GM23338 (cell line): ENCODE measurements at regions not wholly inside any gene's neighbourhood (a gene's known extent, or its start where the extent isn't known, plus 50 kb on each side); places are given as distances from the start of the nearest gene placed in this dataset.

ENCODE experiments used
- CREB1 ChIP-seq: fragments of 250-450 bp; sonication (Bioruptor Pico); IDR thresholded peaks from 2 replicates; pipeline ENCODE4 v1.5.0; 2020; ENCODE audit warnings: low read depth, mild to moderate bottlenecking, moderate library complexity
- EZH2 ChIP-seq: fragments of 200-600 bp; sonication (generic); IDR thresholded peaks from one replicate; pipeline ENCODE4 v1.8.0; 2017; ENCODE audit warnings: antibody characterized with exemption, mild to moderate bottlenecking, low read depth; ENCODE audit not compliant: unreplicated experiment
- EZH2phosphoT487 ChIP-seq: fragments of 200-600 bp; sonication (generic); IDR thresholded peaks from one replicate; pipeline ENCODE4 v1.8.1; 2018; ENCODE audit warnings: antibody characterized with exemption; ENCODE audit not compliant: unreplicated experiment
- JUNB ChIP-seq: IDR thresholded peaks from one replicate; pipeline ENCODE4 v1.6.1; 2016; ENCODE audit warnings: antibody characterized with exemption; ENCODE audit not compliant: unreplicated experiment
- NANOG ChIP-seq: IDR thresholded peaks from 2 replicates; pipeline ENCODE4 v1.6.1; 2016; ENCODE audit warnings: antibody characterized with exemption, borderline replicate concordance
- POLR2AphosphoS5 ChIP-seq: IDR thresholded peaks from 2 replicates; pipeline ENCODE4 v1.6.1; 2016; ENCODE audit warnings: antibody characterized with exemption, low read depth
- REST ChIP-seq: IDR thresholded peaks from one replicate; pipeline ENCODE4 v1.6.1; 2018; ENCODE audit warnings: antibody characterized with exemption; ENCODE audit not compliant: unreplicated experiment
- STAT1 ChIP-seq: IDR thresholded peaks from one replicate; pipeline ENCODE4 v1.6.1; 2016; ENCODE audit warnings: antibody characterized with exemption; ENCODE audit not compliant: unreplicated experiment
- ZNF114 ChIP-seq: fragments of 250-450 bp; sonication (Bioruptor Pico); IDR thresholded peaks from 2 replicates; pipeline ENCODE4 v1.5.0; 2020; ENCODE audit warnings: mild to moderate bottlenecking, moderate library complexity
- ZNF331 ChIP-seq: fragments of 250-450 bp; sonication (Bioruptor Pico); IDR thresholded peaks from 2 replicates; pipeline ENCODE4 v1.5.0; 2020; ENCODE audit warnings: low read depth, mild to moderate bottlenecking, moderate library complexity
- TF ChIP-seq, protein P1 (sequence below), 2 experiments: fragments of 200-600 bp in 1 of 2; sonication (generic) in 1 of 2; conservative IDR thresholded peaks; 2 replicates each; pipeline versions ENCODE4 v1.5.1 to v1.6.1; 2016 to 2017; ENCODE audit warnings: antibody characterized with exemption in 2 of 2, low read depth in 2 of 2, mild to moderate bottlenecking in 2 of 2, moderate library complexity in 1 of 2
- TF ChIP-seq, protein P2 (sequence below): fragments of 250-450 bp; sonication (Bioruptor Pico); IDR thresholded peaks from 2 replicates; pipeline ENCODE4 v1.5.0; 2020; ENCODE audit warnings: mild to moderate bottlenecking, moderate library complexity
- TF ChIP-seq, protein P3 (sequence below): IDR thresholded peaks from 2 replicates; pipeline ENCODE4 v1.6.1; 2016; ENCODE audit warnings: antibody characterized with exemption

GRCh38 chr12:18979401-18980126 is 150.0 kb upstream of the PLEKHA5 start:
- TF ChIP-seq, protein P1, sequence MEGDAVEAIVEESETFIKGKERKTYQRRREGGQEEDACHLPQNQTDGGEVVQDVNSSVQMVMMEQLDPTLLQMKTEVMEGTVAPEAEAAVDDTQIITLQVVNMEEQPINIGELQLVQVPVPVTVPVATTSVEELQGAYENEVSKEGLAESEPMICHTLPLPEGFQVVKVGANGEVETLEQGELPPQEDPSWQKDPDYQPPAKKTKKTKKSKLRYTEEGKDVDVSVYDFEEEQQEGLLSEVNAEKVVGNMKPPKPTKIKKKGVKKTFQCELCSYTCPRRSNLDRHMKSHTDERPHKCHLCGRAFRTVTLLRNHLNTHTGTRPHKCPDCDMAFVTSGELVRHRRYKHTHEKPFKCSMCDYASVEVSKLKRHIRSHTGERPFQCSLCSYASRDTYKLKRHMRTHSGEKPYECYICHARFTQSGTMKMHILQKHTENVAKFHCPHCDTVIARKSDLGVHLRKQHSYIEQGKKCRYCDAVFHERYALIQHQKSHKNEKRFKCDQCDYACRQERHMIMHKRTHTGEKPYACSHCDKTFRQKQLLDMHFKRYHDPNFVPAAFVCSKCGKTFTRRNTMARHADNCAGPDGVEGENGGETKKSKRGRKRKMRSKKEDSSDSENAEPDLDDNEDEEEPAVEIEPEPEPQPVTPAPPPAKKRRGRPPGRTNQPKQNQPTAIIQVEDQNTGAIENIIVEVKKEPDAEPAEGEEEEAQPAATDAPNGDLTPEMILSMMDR (conservative IDR thresholded peaks at IDR 0.05; ENCODE audit: low read depth in 2 of 2): no peak
- TF ChIP-seq EZH2 (no peak), REST (no peak), POLR2AphosphoS5 (no peak), JUNB (no peak), EZH2phosphoT487 (no peak), CREB1 (CRISPR knock-in tag) (no peak), NANOG (no peak), STAT1 (no peak), ZNF114 (CRISPR knock-in tag) (no peak), ZNF331 (no peak)
- TF ChIP-seq, protein P2, sequence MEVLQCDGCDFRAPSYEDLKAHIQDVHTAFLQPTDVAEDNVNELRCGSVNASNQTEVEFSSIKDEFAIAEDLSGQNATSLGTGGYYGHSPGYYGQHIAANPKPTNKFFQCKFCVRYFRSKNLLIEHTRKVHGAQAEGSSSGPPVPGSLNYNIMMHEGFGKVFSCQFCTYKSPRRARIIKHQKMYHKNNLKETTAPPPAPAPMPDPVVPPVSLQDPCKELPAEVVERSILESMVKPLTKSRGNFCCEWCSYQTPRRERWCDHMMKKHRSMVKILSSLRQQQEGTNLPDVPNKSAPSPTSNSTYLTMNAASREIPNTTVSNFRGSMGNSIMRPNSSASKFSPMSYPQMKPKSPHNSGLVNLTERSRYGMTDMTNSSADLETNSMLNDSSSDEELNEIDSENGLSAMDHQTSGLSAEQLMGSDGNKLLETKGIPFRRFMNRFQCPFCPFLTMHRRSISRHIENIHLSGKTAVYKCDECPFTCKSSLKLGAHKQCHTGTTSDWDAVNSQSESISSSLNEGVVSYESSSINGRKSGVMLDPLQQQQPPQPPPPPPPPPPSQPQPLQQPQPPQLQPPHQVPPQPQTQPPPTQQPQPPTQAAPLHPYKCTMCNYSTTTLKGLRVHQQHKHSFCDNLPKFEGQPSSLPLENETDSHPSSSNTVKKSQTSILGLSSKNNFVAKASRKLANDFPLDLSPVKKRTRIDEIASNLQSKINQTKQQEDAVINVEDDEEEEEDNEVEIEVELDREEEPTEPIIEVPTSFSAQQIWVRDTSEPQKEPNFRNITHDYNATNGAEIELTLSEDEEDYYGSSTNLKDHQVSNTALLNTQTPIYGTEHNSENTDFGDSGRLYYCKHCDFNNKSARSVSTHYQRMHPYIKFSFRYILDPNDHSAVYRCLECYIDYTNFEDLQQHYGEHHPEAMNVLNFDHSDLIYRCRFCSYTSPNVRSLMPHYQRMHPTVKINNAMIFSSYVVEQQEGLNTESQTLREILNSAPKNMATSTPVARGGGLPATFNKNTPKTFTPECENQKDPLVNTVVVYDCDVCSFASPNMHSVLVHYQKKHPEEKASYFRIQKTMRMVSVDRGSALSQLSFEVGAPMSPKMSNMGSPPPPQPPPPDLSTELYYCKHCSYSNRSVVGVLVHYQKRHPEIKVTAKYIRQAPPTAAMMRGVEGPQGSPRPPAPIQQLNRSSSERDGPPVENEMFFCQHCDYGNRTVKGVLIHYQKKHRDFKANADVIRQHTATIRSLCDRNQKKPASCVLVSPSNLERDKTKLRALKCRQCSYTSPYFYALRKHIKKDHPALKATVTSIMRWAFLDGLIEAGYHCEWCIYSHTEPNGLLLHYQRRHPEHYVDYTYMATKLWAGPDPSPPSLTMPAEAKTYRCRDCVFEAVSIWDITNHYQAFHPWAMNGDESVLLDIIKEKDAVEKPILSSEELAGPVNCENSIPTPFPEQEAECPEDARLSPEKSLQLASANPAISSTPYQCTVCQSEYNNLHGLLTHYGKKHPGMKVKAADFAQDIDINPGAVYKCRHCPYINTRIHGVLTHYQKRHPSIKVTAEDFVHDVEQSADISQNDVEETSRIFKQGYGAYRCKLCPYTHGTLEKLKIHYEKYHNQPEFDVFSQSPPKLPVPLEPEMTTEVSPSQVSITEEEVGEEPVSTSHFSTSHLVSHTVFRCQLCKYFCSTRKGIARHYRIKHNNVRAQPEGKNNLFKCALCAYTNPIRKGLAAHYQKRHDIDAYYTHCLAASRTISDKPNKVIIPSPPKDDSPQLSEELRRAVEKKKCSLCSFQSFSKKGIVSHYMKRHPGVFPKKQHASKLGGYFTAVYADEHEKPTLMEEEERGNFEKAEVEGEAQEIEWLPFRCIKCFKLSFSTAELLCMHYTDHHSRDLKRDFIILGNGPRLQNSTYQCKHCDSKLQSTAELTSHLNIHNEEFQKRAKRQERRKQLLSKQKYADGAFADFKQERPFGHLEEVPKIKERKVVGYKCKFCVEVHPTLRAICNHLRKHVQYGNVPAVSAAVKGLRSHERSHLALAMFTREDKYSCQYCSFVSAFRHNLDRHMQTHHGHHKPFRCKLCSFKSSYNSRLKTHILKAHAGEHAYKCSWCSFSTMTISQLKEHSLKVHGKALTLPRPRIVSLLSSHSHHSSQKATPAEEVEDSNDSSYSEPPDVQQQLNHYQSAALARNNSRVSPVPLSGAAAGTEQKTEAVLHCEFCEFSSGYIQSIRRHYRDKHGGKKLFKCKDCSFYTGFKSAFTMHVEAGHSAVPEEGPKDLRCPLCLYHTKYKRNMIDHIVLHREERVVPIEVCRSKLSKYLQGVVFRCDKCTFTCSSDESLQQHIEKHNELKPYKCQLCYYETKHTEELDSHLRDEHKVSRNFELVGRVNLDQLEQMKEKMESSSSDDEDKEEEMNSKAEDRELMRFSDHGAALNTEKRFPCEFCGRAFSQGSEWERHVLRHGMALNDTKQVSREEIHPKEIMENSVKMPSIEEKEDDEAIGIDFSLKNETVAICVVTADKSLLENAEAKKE (CRISPR knock-in tag): no peak
- TF ChIP-seq, protein P3, sequence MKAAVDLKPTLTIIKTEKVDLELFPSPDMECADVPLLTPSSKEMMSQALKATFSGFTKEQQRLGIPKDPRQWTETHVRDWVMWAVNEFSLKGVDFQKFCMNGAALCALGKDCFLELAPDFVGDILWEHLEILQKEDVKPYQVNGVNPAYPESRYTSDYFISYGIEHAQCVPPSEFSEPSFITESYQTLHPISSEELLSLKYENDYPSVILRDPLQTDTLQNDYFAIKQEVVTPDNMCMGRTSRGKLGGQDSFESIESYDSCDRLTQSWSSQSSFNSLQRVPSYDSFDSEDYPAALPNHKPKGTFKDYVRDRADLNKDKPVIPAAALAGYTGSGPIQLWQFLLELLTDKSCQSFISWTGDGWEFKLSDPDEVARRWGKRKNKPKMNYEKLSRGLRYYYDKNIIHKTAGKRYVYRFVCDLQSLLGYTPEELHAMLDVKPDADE: no peak
